BLaER1 (cell line): ENCODE measurements at regions not wholly inside any gene's neighbourhood (a gene's known extent, or its start where the extent isn't known, plus 50 kb on each side); places are given as distances from the start of the nearest gene placed in this dataset.
"Not testable (repeated sequence)": the region's sequence is repeated elsewhere in the genome, so short reads cannot be mapped to it uniquely, and the experiment has no call there.

ENCODE experiments used
- H3K27ac ChIP-seq: shearing (Covaris generic); formaldehyde crosslinking; 2 replicates; pipeline ENCODE4 v1.8.1; 2022
- H3K27me3 ChIP-seq: shearing (Covaris generic); formaldehyde crosslinking; 2 replicates; pipeline ENCODE4 v1.8.1; 2022
- H3K36me3 ChIP-seq: shearing (Covaris generic); formaldehyde crosslinking; 2 replicates; pipeline ENCODE4 v1.8.1; 2022
- H3K4me1 ChIP-seq: shearing (Covaris generic); formaldehyde crosslinking; 2 replicates; pipeline ENCODE4 v1.8.1; 2022
- H3K4me2 ChIP-seq: shearing (Covaris generic); formaldehyde crosslinking; 2 replicates; pipeline ENCODE4 v1.8.1; 2022
- H3K4me3 ChIP-seq: shearing (Covaris generic); formaldehyde crosslinking; 2 replicates; pipeline ENCODE4 v1.8.1; 2022
- H3K9ac ChIP-seq: shearing (Covaris generic); formaldehyde crosslinking; 2 replicates; pipeline ENCODE4 v1.8.1; 2022
- H3K9me3 ChIP-seq: shearing (Covaris generic); formaldehyde crosslinking; 2 replicates; pipeline ENCODE4 v1.8.1; 2022
- H4K20me1 ChIP-seq: shearing (Covaris generic); formaldehyde crosslinking; 2 replicates; pipeline ENCODE4 v1.8.1; 2022
- Cebpa-rat ChIP-seq: shearing (Covaris generic); IDR thresholded peaks from 2 replicates; pipeline ENCODE4 v1.8.1; 2022

DNA sequence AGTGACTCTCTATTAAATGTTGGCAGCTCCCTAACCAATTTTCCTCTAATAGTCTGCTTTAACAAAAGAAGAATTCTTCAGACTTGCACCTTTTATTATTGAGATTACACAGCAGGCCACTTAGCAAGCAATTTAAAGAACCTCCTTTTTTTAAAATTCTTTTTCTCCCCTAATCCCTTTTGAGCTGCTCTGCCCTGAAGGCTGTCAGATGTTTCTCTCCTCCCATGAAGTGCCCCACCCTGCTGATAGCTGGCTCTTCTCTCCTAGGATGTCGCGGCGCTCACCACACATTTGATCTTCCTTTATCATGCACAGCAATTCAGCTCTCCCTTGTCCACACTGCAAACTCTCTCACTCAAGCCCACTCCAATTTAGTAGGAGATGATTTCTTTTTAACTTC lies 1471.1 kb upstream of the ACO1 start:
- Histone ChIP-seq H3K9me3 (no peaks in the 10 kb centered on the region), H3K27me3 (no peaks in the 10 kb centered on the region), H4K20me1 (no peaks in the 10 kb centered on the region), H3K4me3 (no peak overlapping the region), H3K4me2 (no peak overlapping the region), H3K4me1 (no peaks in the 10 kb centered on the region), H3K36me3 (no peaks in the 10 kb centered on the region), H3K27ac (no peak overlapping the region), H3K9ac (no peak overlapping the region)
- TF ChIP-seq Cebpa-rat: no peak

- Histone ChIP-seq H3K27ac (no peak overlapping the region), H3K9ac (no peak overlapping the region), H3K4me3 (no peak overlapping the region), H3K36me3 (no peaks in the 10 kb centered on the region), H3K4me1 (no peaks in the 10 kb centered on the region), H3K4me2 (no peak overlapping the region), H4K20me1 (no peaks in the 10 kb centered on the region), H3K9me3 (no peaks in the 10 kb centered on the region), H3K27me3 (no peaks in the 10 kb centered on the region)
- no peak for TF ChIP-seq Cebpa-rat
Measured at GRCh38 chr9:30915451-30915850, 1469.0 kb upstream of the ACO1 start.

- Histone ChIP-seq H3K27me3 (no peaks in the 10 kb centered on the region), H3K4me1 (no peaks in the 10 kb centered on the region), H3K9me3 (no peaks in the 10 kb centered on the region), H3K27ac (no peak overlapping the region), H4K20me1 (no peaks in the 10 kb centered on the region), H3K4me2 (no peak overlapping the region), H3K36me3 (no peaks in the 10 kb centered on the region), H3K9ac (no peak overlapping the region), H3K4me3 (no peak overlapping the region)
- no peak for TF ChIP-seq Cebpa-rat
Measured at GRCh38 chr9:30925126-30925525, 1459.3 kb upstream of the ACO1 start.

DNA sequence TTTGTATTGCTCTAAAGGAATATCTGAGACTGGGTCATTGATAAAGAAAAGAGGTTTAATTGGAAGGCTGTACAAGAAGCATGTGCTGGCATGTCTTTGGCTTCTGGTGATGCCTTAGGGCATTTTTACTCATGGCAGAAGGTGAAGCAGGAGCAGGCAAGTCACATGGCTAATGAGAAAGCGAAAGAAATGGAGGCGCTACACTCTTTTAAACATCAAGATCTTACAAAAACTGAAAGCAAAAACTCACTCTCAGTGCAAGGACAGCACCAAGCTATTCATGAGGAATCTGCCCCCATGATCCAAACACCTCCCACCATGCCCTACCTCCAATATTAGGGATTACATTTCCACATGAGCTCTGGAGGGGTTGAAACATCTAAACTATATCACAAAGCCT lies 1458.8 kb upstream of the ACO1 start:
- Histone ChIP-seq H3K4me3 (no peak overlapping the region), H3K27ac (no peak overlapping the region), H3K4me2 (no peak overlapping the region), H3K36me3 (no peaks in the 10 kb centered on the region), H3K9ac (no peak overlapping the region), H4K20me1 (no peaks in the 10 kb centered on the region), H3K9me3 (no peaks in the 10 kb centered on the region), H3K27me3 (no peaks in the 10 kb centered on the region), H3K4me1 (no peaks in the 10 kb centered on the region)
- TF ChIP-seq Cebpa-rat: no peak

GRCh38 chr9:30928045-30928444 lies 1456.4 kb upstream of the ACO1 start:
- Histone ChIP-seq H3K9me3 (no peaks in the 10 kb centered on the region), H3K27ac (no peak overlapping the region), H3K4me3 (no peak overlapping the region), H3K4me2 (no peak overlapping the region), H3K4me1 (no peaks in the 10 kb centered on the region), H3K36me3 (no peaks in the 10 kb centered on the region), H4K20me1 (no peaks in the 10 kb centered on the region), H3K9ac (no peak overlapping the region), H3K27me3 (no peaks in the 10 kb centered on the region)
- TF ChIP-seq Cebpa-rat: no peak

- Histone ChIP-seq H3K9me3 (no peaks in the 10 kb centered on the region), H3K9ac (no peak overlapping the region), H4K20me1 (no peaks in the 10 kb centered on the region), H3K4me1 (no peaks in the 10 kb centered on the region), H3K4me3 (no peak overlapping the region), H3K4me2 (no peak overlapping the region), H3K27me3 (no peaks in the 10 kb centered on the region), H3K36me3 (no peaks in the 10 kb centered on the region), H3K27ac (no peak overlapping the region)
- TF ChIP-seq Cebpa-rat: no peak
Measured at GRCh38 chr9:30932226-30932625, 1452.2 kb upstream of the ACO1 start.

DNA sequence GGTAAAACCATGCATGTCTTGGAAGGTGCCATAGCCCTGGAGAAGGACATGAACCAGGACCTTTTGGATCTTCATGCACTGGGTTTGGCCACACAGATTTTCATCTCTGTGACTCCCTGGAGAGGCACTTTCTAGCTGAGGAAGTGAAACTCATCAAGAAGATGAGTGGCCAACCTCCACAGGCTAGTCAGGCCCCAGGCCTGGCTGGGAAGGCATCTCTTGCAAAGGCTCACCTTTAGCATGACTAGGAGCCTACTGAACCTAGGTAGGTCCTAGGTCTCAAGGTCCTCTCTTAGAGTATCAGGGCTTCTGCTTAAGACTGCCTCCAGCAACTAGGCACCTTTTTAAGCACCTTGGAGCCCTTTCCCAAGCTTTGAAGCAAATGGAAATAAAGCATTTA lies 1448.7 kb upstream of the ACO1 start:
- Histone ChIP-seq H3K27ac (no peak overlapping the region), H3K9me3 (no peaks in the 10 kb centered on the region), H3K36me3 (no peaks in the 10 kb centered on the region), H3K9ac (no peak overlapping the region), H3K4me2 (no peak overlapping the region), H3K4me1 (no peaks in the 10 kb centered on the region), H3K27me3 (no peaks in the 10 kb centered on the region), H4K20me1 (no peaks in the 10 kb centered on the region), H3K4me3 (no peak overlapping the region)
- no peak for TF ChIP-seq Cebpa-rat

GRCh38 chr9:30937106-30937505 lies 1447.3 kb upstream of the ACO1 start:
- Histone ChIP-seq H3K4me1 (no peaks in the 10 kb centered on the region), H4K20me1 (no peaks in the 10 kb centered on the region), H3K27ac (no peak overlapping the region), H3K9ac (no peak overlapping the region), H3K4me3 (no peak overlapping the region), H3K36me3 (no peaks in the 10 kb centered on the region), H3K4me2 (no peak overlapping the region), H3K27me3 (no peaks in the 10 kb centered on the region), H3K9me3 (no peaks in the 10 kb centered on the region)
- no peak for TF ChIP-seq Cebpa-rat

GRCh38 chr9:30942852-30943251 lies 1441.6 kb upstream of the ACO1 start:
- H3K4me2 ChIP-seq, H3K9ac ChIP-seq, H3K9me3 ChIP-seq, H4K20me1 ChIP-seq, H3K27ac ChIP-seq, H3K4me3 ChIP-seq, H3K27me3 ChIP-seq, H3K36me3 ChIP-seq, H3K4me1 ChIP-seq: not testable (repeated sequence)

DNA sequence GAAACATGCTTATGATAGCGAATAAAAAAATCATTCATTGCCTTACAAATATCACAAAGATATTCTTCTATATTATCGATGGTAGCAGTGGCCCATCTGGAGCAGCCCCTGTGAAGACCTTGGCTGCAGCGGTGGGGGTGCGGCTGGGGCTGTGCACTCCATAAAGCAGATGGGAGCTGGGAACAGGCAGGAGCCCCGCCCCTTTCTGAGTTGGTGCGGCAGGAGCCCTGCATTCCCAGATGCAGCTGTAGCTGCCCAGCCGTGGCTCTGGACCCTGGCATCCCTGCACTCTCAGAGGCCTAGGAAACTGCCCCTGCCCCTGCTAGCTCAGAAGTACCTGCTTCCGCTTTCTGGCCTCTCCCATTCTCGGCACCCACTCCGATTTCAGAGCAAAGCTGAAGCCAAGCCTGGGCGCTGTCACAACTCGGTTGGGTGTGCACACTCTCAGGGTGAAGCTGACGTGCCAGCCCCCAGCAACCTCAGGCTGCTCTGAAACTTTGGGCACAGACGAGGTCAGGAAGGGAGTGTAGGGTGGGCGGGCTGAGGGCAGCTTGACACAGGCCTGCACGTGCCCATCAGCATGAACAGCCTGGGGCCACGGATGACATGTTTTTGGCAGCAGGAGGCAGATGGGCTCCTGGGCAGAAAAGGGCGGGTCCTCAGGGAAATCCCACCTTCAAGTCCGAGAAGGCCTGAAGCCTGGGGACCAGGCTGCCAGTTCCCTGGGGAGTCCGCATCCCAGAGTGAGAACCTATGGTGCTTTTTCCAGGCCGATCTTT lies 1440.8 kb upstream of the ACO1 start:
- Histone ChIP-seq H3K4me1 (no peaks in the 10 kb centered on the region), H3K9ac (no peak overlapping the region), H3K4me3 (no peak overlapping the region), H3K4me2 (no peak overlapping the region), H3K9me3 (no peaks in the 10 kb centered on the region), H3K27me3 (no peaks in the 10 kb centered on the region), H4K20me1 (no peaks in the 10 kb centered on the region), H3K27ac (no peak overlapping the region), H3K36me3 (no peaks in the 10 kb centered on the region)
- no peak for TF ChIP-seq Cebpa-rat

- no peak overlapping the region for H3K27ac ChIP-seq
- H3K27me3 ChIP-seq: no peaks in the 10 kb centered on the region
- H3K9me3 ChIP-seq: no peaks in the 10 kb centered on the region
- no peak for TF ChIP-seq Cebpa-rat
- no peaks in the 10 kb centered on the region for H3K36me3 ChIP-seq
- no peak overlapping the region for H3K9ac ChIP-seq
- H3K4me3 ChIP-seq: no peak overlapping the region
- H3K4me2 ChIP-seq: no peak overlapping the region
- H4K20me1 ChIP-seq: no peaks in the 10 kb centered on the region
- no peaks in the 10 kb centered on the region for H3K4me1 ChIP-seq
Measured at GRCh38 chr9:30944225-30944569, 1440.2 kb upstream of the ACO1 start.
